Epithelial cell of proximal tubule (primary cell): ENCODE measurements at regions not wholly inside any gene's neighbourhood (a gene's known extent, or its start where the extent isn't known, plus 50 kb on each side); places are given as distances from the start of the nearest gene placed in this dataset.

Source experiments
- DNase-seq: peaks from one replicate; pipeline ENCODE4 v3.0.0-alpha.2; 2011; ENCODE audit warnings: low read depth
- H3K4me3 ChIP-seq: 2 replicates; pipeline ENCODE4 v1.5.1; 2011; ENCODE audit warnings: low read depth, mild to moderate bottlenecking, low read length
- CTCF ChIP-seq: conservative IDR thresholded peaks from 2 replicates; pipeline ENCODE4 v1.5.1; 2012; ENCODE audit warnings: low read depth, mild to moderate bottlenecking, low read length

GRCh38 chr1:94597701-94598100 lies 56.1 kb upstream of the F3 start:
- H3K4me3 ChIP-seq = no peak overlapping the region
- no peak for TF ChIP-seq CTCF
- DNase-seq = no peak

GRCh38 chr1:94596260-94596659 lies 54.7 kb upstream of the F3 start:
- TF ChIP-seq CTCF = no peak
- no peak overlapping the region for H3K4me3 ChIP-seq
- no peak for DNase-seq

- TF ChIP-seq CTCF = no peak
- H3K4me3 ChIP-seq = no peak overlapping the region
- DNase-seq = no peak
These were observed 54.1 kb upstream of the F3 start for GRCh38 chr1:94595658-94596057.

- no peak for DNase-seq
- no peak for TF ChIP-seq CTCF
- no peak overlapping the region for H3K4me3 ChIP-seq
These were observed 52.1 kb upstream of the F3 start for GRCh38 chr1:94593611-94594010.

GRCh38 chr1:94592571-94592920 lies 51.0 kb upstream of the F3 start:
- no peak for TF ChIP-seq CTCF
- no peak for DNase-seq
- no peak overlapping the region for H3K4me3 ChIP-seq

GRCh38 chr1:94591823-94592570 lies 50.4 kb upstream of the F3 start:
- no peak for DNase-seq
- TF ChIP-seq CTCF = no peak
- no peak overlapping the region for H3K4me3 ChIP-seq
